Activated CD4-positive, CD25-positive, alpha-beta regulatory T cell treated with anti-CD3 and anti-CD28 coated beads, Interleukin-2, amount 50 U/mL, for 72 hours (primary cell): ENCODE measurements at regions not wholly inside any gene's neighbourhood (a gene's known extent, or its start where the extent isn't known, plus 50 kb on each side); places are given as distances from the start of the nearest gene placed in this dataset.
"Not testable (repeated sequence)": the region's sequence is repeated elsewhere in the genome, so short reads cannot be mapped to it uniquely, and the experiment has no call there.

Experiments used
- DNase-seq: peaks from one replicate; pipeline ENCODE4 v3.0.0; 2021

- DNase-seq: no peak
Measured at GRCh38 chr3:31300456-31301443, 232.0 kb upstream of the STT3B start.

GRCh38 chr3:31302343-31302742 lies 230.4 kb upstream of the STT3B start:
- no peak for DNase-seq

- no peak for DNase-seq
Measured at GRCh38 chr3:31305340-31305739, 227.4 kb upstream of the STT3B start.

- no peak for DNase-seq
Measured at GRCh38 chr3:31307131-31307785, 225.5 kb upstream of the STT3B start.

GRCh38 chr3:31311559-31311958 lies 221.2 kb upstream of the STT3B start:
- no peak for DNase-seq

GRCh38 chr3:31312400-31312799 lies 220.3 kb upstream of the STT3B start:
- no peak for DNase-seq

- no peak for DNase-seq
Measured at GRCh38 chr3:31314258-31314657, 218.5 kb upstream of the STT3B start.

GRCh38 chr3:31319332-31319731 lies 213.4 kb upstream of the STT3B start:
- DNase-seq: no peak

GRCh38 chr3:31321620-31322019 lies 211.1 kb upstream of the STT3B start:
- no peak for DNase-seq

- DNase-seq: no peak
Measured at GRCh38 chr3:31322460-31322859, 210.3 kb upstream of the STT3B start.

GRCh38 chr3:31327826-31328357 lies 204.8 kb upstream of the STT3B start:
- not testable (repeated sequence) for DNase-seq

- DNase-seq: no peak
Measured at GRCh38 chr3:31331278-31331677, 201.4 kb upstream of the STT3B start.

- DNase-seq: no peak
Measured at GRCh38 chr3:31341130-31341529, 191.6 kb upstream of the STT3B start.

GRCh38 chr3:31343075-31343474 lies 189.7 kb upstream of the STT3B start:
- DNase-seq: no peak

- DNase-seq: no peak
Measured at GRCh38 chr3:31345581-31345980, 187.1 kb upstream of the STT3B start.

GRCh38 chr3:31346542-31346979 lies 186.2 kb upstream of the STT3B start:
- no peak for DNase-seq

GRCh38 chr3:31349001-31349748 lies 183.6 kb upstream of the STT3B start:
- no peak for DNase-seq

- DNase-seq: no peak
Measured at GRCh38 chr3:31350307-31350706, 182.4 kb upstream of the STT3B start.

GRCh38 chr3:31352331-31352730 lies 180.4 kb upstream of the STT3B start:
- no peak for DNase-seq

GRCh38 chr3:31353166-31353565 lies 179.6 kb upstream of the STT3B start:
- no peak for DNase-seq

- DNase-seq: no peak
Measured at GRCh38 chr3:31354373-31354772, 178.4 kb upstream of the STT3B start.

- no peak for DNase-seq
Measured at GRCh38 chr3:31355807-31356206, 176.9 kb upstream of the STT3B start.

GRCh38 chr3:31356941-31357340 lies 175.8 kb upstream of the STT3B start:
- no peak for DNase-seq
